ENCODE measurements at regions not wholly inside any gene's neighbourhood (a gene's known extent, or its start where the extent isn't known, plus 50 kb on each side); places are given as distances from the start of the nearest gene placed in this dataset.

DNA sequence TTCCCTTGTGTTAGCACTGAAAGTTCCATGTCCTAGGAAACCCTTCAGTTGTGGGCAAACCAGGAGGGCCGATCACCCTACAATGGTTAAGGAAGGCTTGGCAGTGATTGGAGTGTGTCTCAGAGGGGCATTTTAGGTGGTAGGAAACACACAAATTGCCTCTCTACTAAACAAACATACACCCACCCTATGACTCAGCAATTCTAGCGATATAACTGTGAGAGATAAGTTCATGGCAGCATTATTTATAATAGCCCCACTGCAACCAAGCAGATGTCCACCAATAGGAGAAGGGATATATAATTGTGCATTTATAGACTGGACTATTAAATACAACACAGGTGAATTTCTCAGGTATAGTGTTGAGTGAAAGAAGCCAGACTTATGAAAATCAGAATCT lies 543.1 kb downstream of the UQCRFS1 start:
- no peak for TF ChIP-seq CTCF (IDR thresholded peaks at IDR 0.05)
- no peak for TF ChIP-seq EP300 (IDR thresholded peaks at IDR 0.05)
- no peak for TF ChIP-seq POLR2A (IDR thresholded peaks at IDR 0.05)
- Histone ChIP-seq H3K27me3 (no peaks in the 10 kb centered on the region), H3K36me3 (no peaks in the 10 kb centered on the region), H3K4me1 (ENCODE audit: insufficient read depth) (no peaks in the 10 kb centered on the region), H3K27ac (no peak overlapping the region), H3K4me3 (no peak overlapping the region), H3K9me3 (no peaks in the 10 kb centered on the region)
- intact Hi-C loops (cut with DNase I) = no loop called here
- 54 to 80% (median 60%) methylated on average over 2 of the region's 2 CpGs for WGBS, 3 donors
- DNase-seq = no peak

GRCh38 chr19:28667348-28667977 lies 545.5 kb downstream of the UQCRFS1 start:
- H3K4me3 ChIP-seq = no peak overlapping the region
- TF ChIP-seq EP300 (IDR thresholded peaks at IDR 0.05) (no peak), POLR2A (IDR thresholded peaks at IDR 0.05) (no peak), CTCF (IDR thresholded peaks at IDR 0.05) (no peak)
- no peaks in the 10 kb centered on the region for H3K4me1 ChIP-seq (ENCODE audit: insufficient read depth)
- H3K27ac ChIP-seq = no peak overlapping the region
- no peaks in the 10 kb centered on the region for H3K9me3 ChIP-seq
- H3K36me3 ChIP-seq = no peaks in the 10 kb centered on the region
- no peak for DNase-seq
- WGBS, 3 donors = 79 to 89% (median 81%) methylated on average over 7 of the region's 7 CpGs
- intact Hi-C loops (cut with DNase I) = no loop called here
- H3K27me3 ChIP-seq = no peaks in the 10 kb centered on the region

- H3K27ac ChIP-seq = no peak overlapping the region
- no peaks in the 10 kb centered on the region for H3K9me3 ChIP-seq
- H3K4me1 ChIP-seq (ENCODE audit: insufficient read depth) = no peaks in the 10 kb centered on the region
- TF ChIP-seq POLR2A (IDR thresholded peaks at IDR 0.05) = no peak
- TF ChIP-seq EP300 (IDR thresholded peaks at IDR 0.05) = no peak
- TF ChIP-seq CTCF (IDR thresholded peaks at IDR 0.05) = no peak
- H3K27me3 ChIP-seq = no peaks in the 10 kb centered on the region
- no peaks in the 10 kb centered on the region for H3K36me3 ChIP-seq
- intact Hi-C loops (cut with DNase I) = no loop called here
- no peak for DNase-seq
- H3K4me3 ChIP-seq = no peak overlapping the region
- WGBS, 3 donors = 66 to 81% (median 80%) methylated on average over 1 of the region's 1 CpG
Measured at GRCh38 chr19:28665748-28666147, 547.2 kb downstream of the UQCRFS1 start.

DNA sequence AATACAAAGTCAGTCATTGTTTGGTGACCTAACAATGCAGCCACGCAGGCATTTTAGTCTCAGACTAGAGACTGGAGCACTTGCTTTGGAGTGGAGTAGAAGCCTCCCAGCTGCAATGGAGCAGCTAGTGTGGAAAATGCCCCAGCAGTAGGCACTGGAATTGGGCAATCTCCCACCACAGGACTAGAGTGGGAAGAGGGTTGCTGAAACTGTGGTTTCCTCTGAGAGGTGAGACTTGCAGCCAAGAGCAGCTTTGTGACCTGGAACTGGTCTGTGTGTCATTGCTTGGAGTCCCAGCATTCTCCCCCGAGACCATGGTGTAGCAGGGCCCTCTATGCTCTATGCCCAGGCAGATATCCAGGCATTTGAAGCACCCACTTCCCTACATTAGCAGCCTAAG lies 556.3 kb downstream of the UQCRFS1 start:
- Histone ChIP-seq H3K9me3 (no peaks in the 10 kb centered on the region), H3K27ac (no peak overlapping the region), H3K36me3 (no peaks in the 10 kb centered on the region), H3K27me3 (no peaks in the 10 kb centered on the region), H3K4me1 (ENCODE audit: insufficient read depth) (no peaks in the 10 kb centered on the region), H3K4me3 (no peak overlapping the region)
- no peak for TF ChIP-seq POLR2A (IDR thresholded peaks at IDR 0.05)
- TF ChIP-seq EP300 (IDR thresholded peaks at IDR 0.05) = no peak
- no peak for TF ChIP-seq CTCF (IDR thresholded peaks at IDR 0.05)
- intact Hi-C loops (cut with DNase I) = no loop called here
- no peak for DNase-seq
- WGBS, 3 donors = 68 to 76% (median 75%) methylated on average over 2 of the region's 2 CpGs
